ENCODE measurements at regions not wholly inside any gene's neighbourhood (a gene's known extent, or its start where the extent isn't known, plus 50 kb on each side); places are given as distances from the start of the nearest gene placed in this dataset.

DNA sequence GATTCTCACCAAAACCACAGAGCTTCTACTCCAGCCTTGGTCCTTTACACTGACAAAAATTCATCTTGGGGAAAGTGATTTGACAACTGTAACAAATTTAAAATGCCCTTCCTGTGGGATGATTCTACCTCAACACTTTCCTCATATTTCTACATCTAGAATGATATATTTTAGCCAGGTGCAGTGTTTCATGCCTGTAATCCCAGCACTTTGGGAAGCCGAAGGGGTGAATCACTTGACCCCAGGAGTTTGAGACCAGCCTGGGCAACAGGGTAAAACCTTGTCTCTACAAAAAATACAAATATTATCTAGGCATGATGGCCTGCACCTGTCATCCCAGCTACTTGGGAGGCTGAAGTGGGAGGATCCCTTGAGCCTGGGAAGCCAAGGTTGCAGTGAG, 408.6 kb downstream of the CDH7 start:
- H3K9me3 ChIP-seq (ENCODE audit: insufficient read depth, low read length) = no peaks in the 10 kb centered on the region
- H3K9ac ChIP-seq (ENCODE audit: low read length) = no peak overlapping the region
- H3K27me3 ChIP-seq (ENCODE audit: low read depth, low read length) = no peaks in the 10 kb centered on the region
- TF ChIP-seq, protein P1, sequence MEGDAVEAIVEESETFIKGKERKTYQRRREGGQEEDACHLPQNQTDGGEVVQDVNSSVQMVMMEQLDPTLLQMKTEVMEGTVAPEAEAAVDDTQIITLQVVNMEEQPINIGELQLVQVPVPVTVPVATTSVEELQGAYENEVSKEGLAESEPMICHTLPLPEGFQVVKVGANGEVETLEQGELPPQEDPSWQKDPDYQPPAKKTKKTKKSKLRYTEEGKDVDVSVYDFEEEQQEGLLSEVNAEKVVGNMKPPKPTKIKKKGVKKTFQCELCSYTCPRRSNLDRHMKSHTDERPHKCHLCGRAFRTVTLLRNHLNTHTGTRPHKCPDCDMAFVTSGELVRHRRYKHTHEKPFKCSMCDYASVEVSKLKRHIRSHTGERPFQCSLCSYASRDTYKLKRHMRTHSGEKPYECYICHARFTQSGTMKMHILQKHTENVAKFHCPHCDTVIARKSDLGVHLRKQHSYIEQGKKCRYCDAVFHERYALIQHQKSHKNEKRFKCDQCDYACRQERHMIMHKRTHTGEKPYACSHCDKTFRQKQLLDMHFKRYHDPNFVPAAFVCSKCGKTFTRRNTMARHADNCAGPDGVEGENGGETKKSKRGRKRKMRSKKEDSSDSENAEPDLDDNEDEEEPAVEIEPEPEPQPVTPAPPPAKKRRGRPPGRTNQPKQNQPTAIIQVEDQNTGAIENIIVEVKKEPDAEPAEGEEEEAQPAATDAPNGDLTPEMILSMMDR (IDR thresholded peaks at IDR 0.05; ENCODE audit: low read depth, low read length) = no peak
- H4K20me1 ChIP-seq (ENCODE audit: insufficient read depth, low read length) = no peaks in the 10 kb centered on the region
- peaks cover 15% of the 10 kb centered on the region for H3K4me1 ChIP-seq (ENCODE audit: low read length)
- H2AFZ ChIP-seq (ENCODE audit: low read depth, low read length) = no peak overlapping the region
- no peak overlapping the region for H3K4me3 ChIP-seq (ENCODE audit: low read length)
- no peak overlapping the region for H3K4me2 ChIP-seq (ENCODE audit: low read length)
- H3K27ac ChIP-seq (ENCODE audit: low read length) = no peak overlapping the region
- no peaks in the 10 kb centered on the region for H3K79me2 ChIP-seq (ENCODE audit: low read length)
- H3K36me3 ChIP-seq (replicated peaks; ENCODE audit: low read depth, low read length) = no peaks in the 10 kb centered on the region

DNA sequence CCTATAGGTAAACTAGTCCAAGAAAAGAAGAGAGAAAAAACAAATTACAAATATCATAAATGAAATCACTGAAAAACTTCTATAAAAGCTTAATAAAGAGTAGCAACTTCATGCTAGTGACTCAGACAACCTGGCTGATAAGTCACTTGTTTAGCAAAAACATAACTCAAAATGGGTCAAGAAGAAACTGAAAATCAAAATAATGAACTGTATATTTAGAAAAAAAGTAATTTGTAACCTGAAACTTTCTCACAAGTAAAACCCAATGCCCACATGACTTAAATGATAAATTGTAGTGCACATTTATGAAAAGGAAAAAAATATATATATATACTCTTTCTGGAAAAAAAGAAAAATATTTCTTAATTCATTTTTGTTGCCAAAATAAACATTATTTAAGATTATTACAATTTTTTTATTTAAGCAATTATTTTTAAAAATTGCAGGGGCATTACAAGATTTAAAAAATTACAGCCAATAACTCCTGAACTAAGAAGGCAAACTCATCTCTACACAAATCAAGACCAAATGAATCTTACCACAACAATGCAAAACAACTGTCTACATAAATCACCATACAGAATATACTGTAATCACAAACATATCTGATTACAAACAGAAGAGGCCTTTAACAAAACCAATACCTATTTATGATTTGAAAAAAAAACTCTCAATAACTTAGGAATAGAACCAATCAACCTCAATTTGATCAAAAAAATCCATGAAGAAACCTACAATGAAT, 406.3 kb downstream of the CDH7 start:
- no peak overlapping the region for H2AFZ ChIP-seq (ENCODE audit: low read depth, low read length)
- no peaks in the 10 kb centered on the region for H4K20me1 ChIP-seq (ENCODE audit: insufficient read depth, low read length)
- no peaks in the 10 kb centered on the region for H3K79me2 ChIP-seq (ENCODE audit: low read length)
- no peak overlapping the region for H3K4me3 ChIP-seq (ENCODE audit: low read length)
- TF ChIP-seq, protein P1 (IDR thresholded peaks at IDR 0.05; ENCODE audit: low read depth, low read length) = no peak
- no peak for TF ChIP-seq EZH2phosphoT487 (IDR thresholded peaks at IDR 0.05; ENCODE audit: low read depth)
- H3K9ac ChIP-seq (ENCODE audit: low read length) = no peak overlapping the region
- H3K4me2 ChIP-seq (ENCODE audit: low read length) = peak overlapping the region; percentile 30
- H3K27ac ChIP-seq (ENCODE audit: low read length) = no peak overlapping the region
- peaks cover 15% of the 10 kb centered on the region for H3K4me1 ChIP-seq (ENCODE audit: low read length)
- no peaks in the 10 kb centered on the region for H3K27me3 ChIP-seq (ENCODE audit: low read depth, low read length)
- no peaks in the 10 kb centered on the region for H3K9me3 ChIP-seq (ENCODE audit: insufficient read depth, low read length)
- H3K36me3 ChIP-seq (replicated peaks; ENCODE audit: low read depth, low read length) = no peaks in the 10 kb centered on the region

DNA sequence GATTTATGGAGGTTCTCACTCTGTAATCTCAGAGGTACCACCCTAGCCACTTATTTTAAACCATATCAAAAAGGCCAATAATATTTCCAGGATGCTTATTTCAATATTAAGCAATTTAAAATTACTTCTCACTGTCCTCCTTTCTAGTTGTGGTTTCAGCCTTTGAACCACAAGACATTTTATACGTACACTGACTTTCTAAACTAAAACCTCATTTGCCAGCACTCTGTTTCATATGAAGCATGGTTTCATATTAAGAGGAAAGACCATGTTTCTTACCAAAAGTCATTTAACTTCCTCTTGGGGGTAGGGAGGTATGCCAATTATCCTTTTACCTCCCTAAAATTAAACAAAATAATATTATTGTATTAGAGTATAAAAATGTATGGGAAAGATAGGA, 399.8 kb downstream of the CDH7 start:
- no peaks in the 10 kb centered on the region for H3K79me2 ChIP-seq (ENCODE audit: low read length)
- no peaks in the 10 kb centered on the region for H3K9me3 ChIP-seq (ENCODE audit: insufficient read depth, low read length)
- H4K20me1 ChIP-seq (ENCODE audit: insufficient read depth, low read length) = no peaks in the 10 kb centered on the region
- 0 out of 2 replicates have a peak, but pooled peaks cover 3% of the 10 kb centered on the region for H3K4me1 ChIP-seq (ENCODE audit: low read length)
- H3K27ac ChIP-seq (ENCODE audit: low read length) = no peak overlapping the region
- H3K4me3 ChIP-seq (ENCODE audit: low read length) = no peak overlapping the region
- H3K4me2 ChIP-seq (ENCODE audit: low read length) = no peak overlapping the region
- TF ChIP-seq EZH2phosphoT487 (IDR thresholded peaks at IDR 0.05; ENCODE audit: low read depth) = no peak
- TF ChIP-seq, protein P1 (IDR thresholded peaks at IDR 0.05; ENCODE audit: low read depth, low read length) = no peak
- H3K9ac ChIP-seq (ENCODE audit: low read length) = no peak overlapping the region
- H2AFZ ChIP-seq (ENCODE audit: low read depth, low read length) = no peak overlapping the region
- no peaks in the 10 kb centered on the region for H3K36me3 ChIP-seq (replicated peaks; ENCODE audit: low read depth, low read length)
- no peaks in the 10 kb centered on the region for H3K27me3 ChIP-seq (ENCODE audit: low read depth, low read length)

DNA sequence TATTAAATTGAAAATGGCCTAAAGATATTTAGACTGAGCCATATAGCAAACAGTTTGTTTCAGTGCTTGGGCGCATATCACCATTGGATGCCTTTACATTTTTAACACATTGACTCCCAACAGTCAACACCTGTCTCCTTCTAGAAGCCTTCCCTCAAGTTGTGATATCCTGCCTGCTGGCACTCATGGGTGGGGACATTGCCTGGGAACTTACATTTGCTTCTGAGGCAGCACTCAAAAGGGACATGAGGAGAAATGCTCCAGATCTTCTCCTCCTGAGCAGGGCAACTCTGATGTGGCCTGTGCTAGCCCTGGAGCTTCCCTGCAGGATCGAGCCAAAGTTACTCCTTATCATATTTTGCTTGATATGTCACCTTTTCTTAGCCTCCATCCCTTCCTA, 392.2 kb downstream of the CDH7 start:
- no peaks in the 10 kb centered on the region for H3K36me3 ChIP-seq (replicated peaks; ENCODE audit: low read depth, low read length)
- H3K9me3 ChIP-seq (ENCODE audit: insufficient read depth, low read length) = no peaks in the 10 kb centered on the region
- H3K27ac ChIP-seq (ENCODE audit: low read length) = no peak overlapping the region
- no peaks in the 10 kb centered on the region for H3K4me1 ChIP-seq (ENCODE audit: low read length)
- H3K79me2 ChIP-seq (ENCODE audit: low read length) = no peaks in the 10 kb centered on the region
- no peaks in the 10 kb centered on the region for H4K20me1 ChIP-seq (ENCODE audit: insufficient read depth, low read length)
- H3K4me3 ChIP-seq (ENCODE audit: low read length) = no peak overlapping the region
- no peaks in the 10 kb centered on the region for H3K27me3 ChIP-seq (ENCODE audit: low read depth, low read length)
- H3K4me2 ChIP-seq (ENCODE audit: low read length) = no peak overlapping the region
- H3K9ac ChIP-seq (ENCODE audit: low read length) = no peak overlapping the region
- TF ChIP-seq, protein P1 (IDR thresholded peaks at IDR 0.05; ENCODE audit: low read depth, low read length) = no peak
- no peak for TF ChIP-seq EZH2phosphoT487 (IDR thresholded peaks at IDR 0.05; ENCODE audit: low read depth)
- H2AFZ ChIP-seq (ENCODE audit: low read depth, low read length) = peak overlapping the region; percentile 11; the same call in 1 of the 2 replicates

Measured in OCI-LY3 (cell line).